NCI-H748 (cell line): ENCODE measurements at regions not wholly inside any gene's neighbourhood (a gene's known extent, or its start where the extent isn't known, plus 50 kb on each side); places are given as distances from the start of the nearest gene placed in this dataset.

Experiments used
- DNase-seq: peaks from one replicate; lab custom pipeline; 2025; ENCODE audit not compliant: unreplicated experiment; lab: John Stamatoyannopoulos, UW

DNA sequence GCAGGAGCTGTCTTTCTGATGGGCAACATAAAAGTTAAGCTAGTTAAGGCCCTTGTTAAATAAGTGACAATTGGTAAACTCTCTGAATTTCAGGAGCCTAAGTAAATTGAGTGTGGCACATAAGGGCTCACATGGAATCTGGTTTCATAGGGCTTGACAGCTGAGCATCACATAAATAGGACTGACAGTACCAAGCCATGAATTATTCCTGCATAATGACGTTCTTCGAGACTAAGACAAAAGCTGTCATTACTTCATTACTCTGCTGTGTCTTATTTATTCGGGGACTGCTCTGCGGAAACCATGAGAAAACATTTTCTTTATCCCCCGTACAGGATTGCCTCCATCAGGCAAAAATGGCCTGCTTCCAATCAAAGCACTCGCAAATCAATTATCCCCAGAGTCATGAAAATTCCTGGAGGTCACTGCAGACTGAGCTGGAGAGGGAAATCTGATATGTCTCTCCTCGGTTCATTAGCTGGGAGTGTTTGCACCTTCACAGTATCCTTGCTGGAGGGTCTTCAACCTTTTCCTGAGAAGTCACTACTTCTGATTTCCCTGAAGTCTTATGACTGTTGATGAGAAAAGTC is 311.4 kb downstream of the CDH26 start:
- no peak for DNase-seq

DNA sequence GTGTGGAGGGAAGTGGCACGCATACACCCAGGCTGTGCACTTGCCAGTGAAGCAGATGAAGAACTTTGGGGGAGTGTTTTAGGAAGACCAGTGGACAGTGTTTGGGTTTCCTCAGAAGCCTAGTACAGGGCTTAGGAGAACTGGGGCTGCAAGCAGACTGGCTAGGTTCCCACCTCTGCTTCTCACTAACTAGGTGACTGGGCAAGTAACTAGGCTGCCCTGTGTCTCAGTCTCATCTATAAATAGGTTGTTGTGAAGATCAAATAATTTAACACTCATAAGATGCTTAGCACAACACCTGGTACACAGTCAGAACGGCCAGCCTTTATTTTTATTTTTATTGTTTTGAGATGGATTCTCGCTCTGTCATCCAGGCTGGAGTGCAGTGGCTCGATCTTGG is 312.1 kb downstream of the CDH26 start:
- no peak for DNase-seq

- DNase-seq = peak; percentile 4
These were observed 313.4 kb downstream of the CDH26 start for GRCh38 chr20:60271597-60271996.

DNA sequence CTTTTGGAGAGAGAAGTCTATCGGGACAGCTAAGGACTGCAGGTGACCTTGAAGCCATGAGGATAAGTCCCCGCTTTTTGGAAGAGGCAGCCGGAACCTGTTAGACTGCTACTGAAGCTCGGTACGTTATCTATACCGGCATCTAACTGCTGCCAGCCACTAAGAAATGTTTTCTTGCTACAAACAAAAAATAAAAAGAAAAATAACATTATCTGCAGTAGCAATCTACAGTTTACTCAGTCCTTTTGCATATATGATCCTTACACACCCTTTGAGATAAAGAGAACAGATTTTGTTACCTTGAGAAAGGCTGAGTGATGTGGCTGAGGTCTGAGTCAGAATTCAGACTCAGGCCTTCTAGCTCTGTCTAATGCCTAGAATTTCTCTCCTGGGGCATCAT is 314.6 kb downstream of the CDH26 start:
- no peak for DNase-seq

DNA sequence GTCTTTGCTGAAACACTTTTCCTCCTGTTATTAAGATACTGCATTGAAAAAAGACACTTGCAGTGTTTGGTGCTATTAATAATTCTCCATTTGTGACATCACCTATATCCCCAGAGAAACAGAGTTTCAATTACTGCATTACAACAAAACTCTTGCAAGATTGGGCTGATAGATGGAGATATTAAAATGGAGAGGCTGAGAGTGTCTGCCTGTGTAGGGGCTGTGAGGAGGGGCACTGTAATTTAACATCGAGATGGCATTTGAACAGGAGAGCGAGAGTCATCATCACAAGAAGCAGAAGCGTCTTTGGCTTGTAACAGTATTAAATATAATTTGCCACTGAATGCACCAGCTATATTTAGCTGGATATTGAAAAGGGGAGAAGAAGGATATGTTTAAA is 316.5 kb downstream of the CDH26 start:
- DNase-seq = no peak

- no peak for DNase-seq
These were observed 323.1 kb downstream of the CDH26 start for GRCh38 chr20:60281295-60281694.

DNA sequence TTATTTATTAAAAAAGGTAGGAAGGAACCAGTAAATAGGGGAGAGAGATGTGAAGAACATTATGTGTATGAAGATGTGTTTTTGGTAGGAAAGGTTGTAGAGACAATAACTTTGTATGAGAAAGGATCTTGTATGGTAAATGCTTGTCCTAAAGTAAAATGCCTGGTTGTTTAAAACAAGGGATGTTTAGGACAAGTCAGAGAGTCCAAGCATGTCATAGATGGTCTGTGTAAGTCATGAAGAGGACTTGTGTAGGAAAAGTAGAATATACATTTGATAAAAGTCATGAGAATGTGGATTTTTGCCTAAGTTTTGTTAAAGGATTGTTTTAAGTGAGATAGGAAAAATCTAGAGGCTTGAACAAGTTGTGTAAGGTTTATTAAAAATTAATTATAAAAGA is 325.1 kb downstream of the CDH26 start:
- DNase-seq = peak; percentile 5

DNA sequence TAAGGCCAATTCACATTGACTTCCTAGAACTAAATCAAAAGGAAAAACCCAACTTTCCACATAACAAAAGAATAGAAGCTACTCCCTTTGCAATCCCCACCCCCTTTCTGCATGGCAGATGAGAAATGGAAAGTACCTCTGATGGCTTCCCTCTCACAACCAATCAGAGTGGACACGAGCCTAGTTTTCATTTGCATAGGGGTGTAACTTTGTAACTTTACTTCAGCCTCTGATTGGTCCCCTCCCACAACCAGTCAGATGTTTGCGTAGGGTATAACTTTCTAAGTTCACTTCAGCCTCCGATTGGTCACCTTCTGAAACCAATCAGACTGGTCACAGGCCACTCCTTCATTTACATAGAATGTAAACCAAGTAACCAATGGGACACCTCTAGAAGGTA is 328.5 kb downstream of the CDH26 start:
- DNase-seq = no peak

- DNase-seq = no peak
These were observed 330.7 kb downstream of the CDH26 start for GRCh38 chr20:60288945-60289344.

GRCh38 chr20:60292001-60292520 is 333.8 kb downstream of the CDH26 start:
- no peak for DNase-seq

GRCh38 chr20:60294632-60295031 is 336.4 kb downstream of the CDH26 start:
- no peak for DNase-seq

GRCh38 chr20:60295214-60295613 is 337.0 kb downstream of the CDH26 start:
- DNase-seq = no peak

DNA sequence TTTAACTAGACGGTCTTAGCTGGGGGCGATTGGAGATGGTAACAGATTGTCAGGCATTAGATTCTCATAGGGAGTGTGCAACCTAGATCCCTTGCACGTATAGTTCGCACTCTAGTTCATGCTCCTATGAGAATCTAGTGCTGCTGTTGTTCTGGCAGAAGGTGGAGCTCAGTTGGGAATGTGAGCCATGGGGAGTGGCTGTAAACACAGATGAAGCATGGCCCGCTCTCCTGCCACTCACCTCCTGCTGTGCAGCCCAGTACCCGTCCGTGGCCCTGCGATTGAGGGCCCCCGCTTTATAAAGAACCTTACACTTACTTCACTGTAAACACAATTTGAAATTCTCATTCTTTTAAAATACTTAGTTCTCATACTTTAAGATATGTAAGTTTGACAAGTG is 339.4 kb downstream of the CDH26 start:
- DNase-seq = peak; percentile 8

- no peak for DNase-seq
These were observed 340.4 kb downstream of the CDH26 start for GRCh38 chr20:60298647-60299046.

GRCh38 chr20:60299951-60300350 is 341.7 kb downstream of the CDH26 start:
- DNase-seq = peak; percentile 57

DNA sequence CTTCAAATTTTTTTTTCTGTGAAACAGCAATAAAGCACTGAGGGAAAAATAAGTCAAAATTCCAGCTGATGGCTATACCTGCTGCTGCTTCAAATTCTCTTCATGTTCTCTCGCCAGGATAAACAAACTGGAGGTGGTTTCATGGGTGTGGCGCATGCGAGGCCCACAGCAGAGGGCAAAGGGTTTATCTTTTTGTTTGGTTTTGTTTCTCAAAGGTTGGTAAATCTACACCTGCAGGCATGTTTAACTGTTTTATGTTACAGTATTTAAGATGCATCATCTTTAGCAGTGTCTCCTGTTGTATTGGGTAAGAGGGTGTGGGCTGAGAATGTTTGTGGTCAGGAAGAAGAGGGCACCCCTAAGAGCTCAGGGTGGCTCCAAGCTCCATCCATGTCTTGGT is 342.2 kb downstream of the CDH26 start:
- DNase-seq = peak; percentile 80

DNA sequence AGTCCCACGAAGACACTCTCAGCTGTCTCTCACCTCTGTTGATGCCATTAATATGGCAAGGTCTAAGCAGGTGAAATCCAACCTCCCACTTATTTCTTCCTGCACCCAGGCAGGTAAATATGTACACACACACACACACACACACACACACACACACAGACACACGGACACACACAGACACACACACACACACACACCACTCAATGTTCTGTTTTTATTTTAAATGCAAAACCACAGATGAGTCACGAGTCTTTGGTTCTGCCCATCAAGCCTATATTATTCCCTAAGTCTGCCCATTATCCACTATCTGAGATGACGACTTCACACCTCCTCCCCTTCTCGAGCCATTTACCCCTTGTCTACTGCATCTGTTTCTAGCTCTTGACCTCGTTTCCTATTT is 344.7 kb downstream of the CDH26 start:
- DNase-seq = no peak

DNA sequence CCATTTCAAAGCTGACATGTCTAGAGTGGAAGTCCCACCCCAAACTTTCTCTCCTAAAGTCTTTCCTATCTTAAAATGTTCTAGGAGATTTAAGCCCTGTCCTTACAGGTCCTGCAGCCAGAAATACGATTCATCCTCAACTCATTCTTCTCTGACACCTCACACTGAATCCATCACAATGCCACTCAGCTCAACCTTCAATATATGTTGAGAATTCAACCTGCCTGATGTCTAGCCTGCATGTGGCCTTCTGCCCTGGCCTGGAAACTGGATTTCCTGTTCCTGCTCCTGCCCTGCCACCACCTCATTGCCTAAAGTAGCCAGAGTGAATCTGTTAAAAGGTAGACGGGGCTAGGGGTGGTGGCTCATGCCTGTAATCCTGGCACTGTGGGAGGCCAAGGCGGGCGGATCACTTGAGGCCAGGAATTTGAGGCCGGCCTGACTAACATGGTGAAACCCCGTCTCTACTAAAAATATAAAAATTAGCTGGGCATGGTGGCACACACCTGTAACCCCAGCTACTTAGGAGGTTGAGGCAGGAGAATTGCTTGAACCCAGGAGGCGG is 345.9 kb downstream of the CDH26 start:
- no peak for DNase-seq

DNA sequence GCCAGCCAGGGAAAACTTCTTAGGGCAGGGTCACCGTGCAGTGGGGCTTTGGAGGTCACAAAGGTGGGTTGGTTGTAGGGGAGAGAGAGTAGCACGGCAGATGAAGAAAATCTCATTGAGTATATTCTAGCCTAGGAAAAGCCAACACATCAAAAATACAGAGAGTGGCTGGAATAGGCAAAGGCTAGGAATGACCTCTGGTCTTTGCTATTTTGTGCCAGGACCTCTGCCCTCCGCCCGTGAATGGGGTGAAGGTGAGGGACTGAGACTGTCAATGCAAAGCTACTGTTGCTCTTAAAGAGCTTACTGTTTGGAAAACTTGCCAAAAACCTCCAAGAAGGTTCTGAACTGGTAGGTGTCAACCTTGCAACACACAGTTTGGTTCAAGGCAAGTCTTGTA is 346.7 kb downstream of the CDH26 start:
- no peak for DNase-seq

- DNase-seq = peak; percentile 75
These were observed 347.9 kb downstream of the CDH26 start for GRCh38 chr20:60306105-60306504.

GRCh38 chr20:60306551-60306950 is 348.3 kb downstream of the CDH26 start:
- no peak for DNase-seq

DNA sequence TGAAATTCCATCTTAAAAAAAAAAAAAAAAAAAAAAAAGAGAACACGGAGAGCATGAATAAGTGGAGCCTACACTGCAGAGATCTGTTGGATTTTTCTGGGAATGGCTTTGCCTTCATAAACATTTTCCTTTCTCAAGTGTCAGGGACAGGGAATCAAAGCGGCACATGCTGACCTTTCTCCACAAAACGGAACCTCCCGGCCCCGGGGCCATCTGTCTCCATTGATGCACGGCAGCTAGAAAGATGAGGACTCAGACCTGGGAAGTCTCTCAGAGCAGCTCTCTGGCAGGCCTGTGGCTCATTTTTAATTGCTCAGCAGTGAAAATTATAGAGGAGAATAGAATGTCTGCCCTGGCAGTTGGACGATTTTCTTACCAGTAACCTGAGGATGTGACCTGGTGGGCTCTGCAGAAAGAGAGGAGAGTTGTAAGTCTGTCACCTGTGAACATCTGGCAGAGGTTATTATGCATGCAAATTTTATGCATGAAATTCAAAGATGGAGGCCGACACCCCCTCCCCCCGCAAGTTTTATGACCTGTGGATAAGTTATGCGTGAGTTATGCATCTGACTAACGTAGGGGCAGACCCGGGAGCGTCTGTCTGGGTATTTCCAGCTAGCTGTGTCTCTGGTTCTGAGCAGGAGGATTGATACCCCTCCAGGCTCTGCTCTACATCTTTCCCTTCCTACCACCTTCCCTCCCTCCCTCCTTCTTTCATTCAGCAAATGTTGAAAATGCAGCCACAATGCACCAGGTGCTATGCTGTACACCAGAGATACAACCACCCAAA is 352.5 kb downstream of the CDH26 start:
- no peak for DNase-seq
